ENCODE measurements at regions not wholly inside any gene's neighbourhood (a gene's known extent, or its start where the extent isn't known, plus 50 kb on each side); places are given as distances from the start of the nearest gene placed in this dataset.

- Histone ChIP-seq H3K9ac (ENCODE audit: control insufficient read depth, extremely low read depth, insufficient read depth, low read length) (no peak overlapping the region), H3K79me2 (ENCODE audit: control insufficient read depth, insufficient read depth, low read length) (no peaks in the 10 kb centered on the region), H4K20me1 (ENCODE audit: control insufficient read depth, extremely low read depth, insufficient read depth, low read length) (no peaks in the 10 kb centered on the region), H3K4me1 (ENCODE audit: control insufficient read depth, extremely low read depth, insufficient read depth, low read length) (no peaks in the 10 kb centered on the region), H3K36me3 (ENCODE audit: control insufficient read depth in 2 of 2, extremely low read depth in 1 of 2, insufficient read depth in 2 of 2, low read length in 2 of 2) (no peaks in the 10 kb centered on the region), H2AFZ (ENCODE audit: control insufficient read depth, low read length) (no peak overlapping the region), H3K4me3 (ENCODE audit: control insufficient read depth in 2 of 3, extremely low read depth in 1 of 3, insufficient read depth in 2 of 3, low read depth in 1 of 3, low read length in 3 of 3) (no peak overlapping the region), H3K27me3 (ENCODE audit: control insufficient read depth, extremely low read depth, insufficient read depth, low read length) (no peaks in the 10 kb centered on the region), H3K4me2 (ENCODE audit: control insufficient read depth, extremely low read depth, insufficient read depth, low read depth, low read length) (no peak overlapping the region), H3K9me1 (ENCODE audit: control insufficient read depth, extremely low read depth, insufficient read depth, low read length) (no peaks in the 10 kb centered on the region), H3K9me3 (ENCODE audit: control insufficient read depth, low read depth, low read length) (no peaks in the 10 kb centered on the region), H3K27ac (ENCODE audit: control insufficient read depth, insufficient read depth, low read length) (no peak overlapping the region)
- DNase-seq (ENCODE audit: low read depth, low spot score) = no peak
- no peak for TF ChIP-seq EZH2 (IDR thresholded peaks at IDR 0.05; ENCODE audit: low read length)
- TF ChIP-seq, protein P1, sequence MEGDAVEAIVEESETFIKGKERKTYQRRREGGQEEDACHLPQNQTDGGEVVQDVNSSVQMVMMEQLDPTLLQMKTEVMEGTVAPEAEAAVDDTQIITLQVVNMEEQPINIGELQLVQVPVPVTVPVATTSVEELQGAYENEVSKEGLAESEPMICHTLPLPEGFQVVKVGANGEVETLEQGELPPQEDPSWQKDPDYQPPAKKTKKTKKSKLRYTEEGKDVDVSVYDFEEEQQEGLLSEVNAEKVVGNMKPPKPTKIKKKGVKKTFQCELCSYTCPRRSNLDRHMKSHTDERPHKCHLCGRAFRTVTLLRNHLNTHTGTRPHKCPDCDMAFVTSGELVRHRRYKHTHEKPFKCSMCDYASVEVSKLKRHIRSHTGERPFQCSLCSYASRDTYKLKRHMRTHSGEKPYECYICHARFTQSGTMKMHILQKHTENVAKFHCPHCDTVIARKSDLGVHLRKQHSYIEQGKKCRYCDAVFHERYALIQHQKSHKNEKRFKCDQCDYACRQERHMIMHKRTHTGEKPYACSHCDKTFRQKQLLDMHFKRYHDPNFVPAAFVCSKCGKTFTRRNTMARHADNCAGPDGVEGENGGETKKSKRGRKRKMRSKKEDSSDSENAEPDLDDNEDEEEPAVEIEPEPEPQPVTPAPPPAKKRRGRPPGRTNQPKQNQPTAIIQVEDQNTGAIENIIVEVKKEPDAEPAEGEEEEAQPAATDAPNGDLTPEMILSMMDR (optimal IDR thresholded peaks at IDR 0.05 in 1 of 3, IDR thresholded peaks at IDR 0.05 in 1 of 3, conservative IDR thresholded peaks at IDR 0.05 in 1 of 3; ENCODE audit: extremely low read depth in 1 of 3, insufficient read depth in 2 of 3, low read length in 3 of 3) = no peak
- FAIRE-seq = no peak
- dilution Hi-C loops (cut with MboI; ENCODE audit: extremely low pct_ligation_motif_present, low sequenced_read_pairs) = no loop called here
Observed at GRCh38 chr13:47764817-47765216, 236.3 kb downstream of the SUCLA2 start.

GRCh38 chr13:47757466-47758080, 243.5 kb downstream of the SUCLA2 start:
- no peak overlapping the region for H3K4me3 ChIP-seq (ENCODE audit: control insufficient read depth in 2 of 3, extremely low read depth in 1 of 3, insufficient read depth in 2 of 3, low read depth in 1 of 3, low read length in 3 of 3)
- H3K27ac ChIP-seq (ENCODE audit: control insufficient read depth, insufficient read depth, low read length) = no peak overlapping the region
- no peak overlapping the region for H3K9ac ChIP-seq (ENCODE audit: control insufficient read depth, extremely low read depth, insufficient read depth, low read length)
- no peaks in the 10 kb centered on the region for H3K9me1 ChIP-seq (ENCODE audit: control insufficient read depth, extremely low read depth, insufficient read depth, low read length)
- H4K20me1 ChIP-seq (ENCODE audit: control insufficient read depth, extremely low read depth, insufficient read depth, low read length) = no peaks in the 10 kb centered on the region
- DNase-seq (ENCODE audit: low read depth, low spot score) (no peak), FAIRE-seq (no peak)
- no peaks in the 10 kb centered on the region for H3K4me1 ChIP-seq (ENCODE audit: control insufficient read depth, extremely low read depth, insufficient read depth, low read length)
- no peaks in the 10 kb centered on the region for H3K79me2 ChIP-seq (ENCODE audit: control insufficient read depth, insufficient read depth, low read length)
- TF ChIP-seq, protein P1 (optimal IDR thresholded peaks at IDR 0.05 in 1 of 3, IDR thresholded peaks at IDR 0.05 in 1 of 3, conservative IDR thresholded peaks at IDR 0.05 in 1 of 3; ENCODE audit: extremely low read depth in 1 of 3, insufficient read depth in 2 of 3, low read length in 3 of 3) = no peak
- no peak for TF ChIP-seq EZH2 (IDR thresholded peaks at IDR 0.05; ENCODE audit: low read length)
- H3K27me3 ChIP-seq (ENCODE audit: control insufficient read depth, extremely low read depth, insufficient read depth, low read length) = no peaks in the 10 kb centered on the region
- dilution Hi-C loops (cut with MboI; ENCODE audit: extremely low pct_ligation_motif_present, low sequenced_read_pairs) = no loop called here
- no peak overlapping the region for H2AFZ ChIP-seq (ENCODE audit: control insufficient read depth, low read length)
- H3K9me3 ChIP-seq (ENCODE audit: control insufficient read depth, low read depth, low read length) = no peaks in the 10 kb centered on the region
- H3K36me3 ChIP-seq (ENCODE audit: control insufficient read depth in 2 of 2, extremely low read depth in 1 of 2, insufficient read depth in 2 of 2, low read length in 2 of 2) = no peaks in the 10 kb centered on the region
- no peak overlapping the region for H3K4me2 ChIP-seq (ENCODE audit: control insufficient read depth, extremely low read depth, insufficient read depth, low read depth, low read length)
